Liver (tissue), 3 donors: ENCODE measurements at regions not wholly inside any gene's neighbourhood (a gene's known extent, or its start where the extent isn't known, plus 50 kb on each side); places are given as distances from the start of the nearest gene placed in this dataset.

ENCODE experiments used
- GABPA ChIP-seq, 2 donors: IDR thresholded peaks in 1 of 2; conservative IDR thresholded peaks in 1 of 2; 2 replicates each; pipeline ENCODE4 v1.6.1; 2016; ENCODE audit warnings: antibody characterized with exemption in 2 of 2, mild to moderate bottlenecking in 1 of 2, moderate library complexity in 1 of 2
- YY1 ChIP-seq: IDR thresholded peaks from 2 replicates; pipeline ENCODE4 v1.6.1; 2016; ENCODE audit warnings: antibody characterized with exemption, mild to moderate bottlenecking
- TF ChIP-seq, protein P1 (sequence below): IDR thresholded peaks from 2 replicates; pipeline ENCODE4 v1.6.1; 2016; ENCODE audit warnings: antibody characterized with exemption
- TF ChIP-seq, protein P2 (sequence below): fragments of 150-350 bp; IDR thresholded peaks from 2 replicates; pipeline ENCODE4 v1.5.1; 2017; ENCODE audit warnings: improper control_type of control experiment, low read depth, low read length; ENCODE audit not compliant: missing input control
- TF ChIP-seq, protein P3 (sequence below): IDR thresholded peaks from 2 replicates; pipeline ENCODE4 v1.6.1; 2016; ENCODE audit warnings: antibody characterized with exemption
- donor health status: healthy.
- donor health status: healthy.

DNA sequence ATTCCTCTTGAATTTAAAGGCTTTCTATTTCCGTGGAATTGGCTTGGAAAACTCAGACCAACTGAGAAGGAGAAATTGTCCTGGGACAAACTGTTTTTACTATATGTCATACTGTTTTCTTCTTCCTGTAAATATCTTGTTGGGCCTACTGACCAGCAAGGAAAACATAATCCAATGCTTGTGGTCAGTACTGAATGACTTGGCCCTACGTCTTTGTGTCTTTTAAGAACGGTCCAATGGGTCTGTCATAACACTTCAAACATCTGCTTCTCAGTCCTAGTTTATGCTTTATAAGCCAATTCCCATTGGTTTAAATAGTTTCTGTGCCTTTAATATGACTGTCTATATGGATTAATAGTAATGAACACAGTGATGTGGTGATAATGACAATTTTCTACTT lies 248.5 kb upstream of the DDHD1 start:
- TF ChIP-seq, protein P1, sequence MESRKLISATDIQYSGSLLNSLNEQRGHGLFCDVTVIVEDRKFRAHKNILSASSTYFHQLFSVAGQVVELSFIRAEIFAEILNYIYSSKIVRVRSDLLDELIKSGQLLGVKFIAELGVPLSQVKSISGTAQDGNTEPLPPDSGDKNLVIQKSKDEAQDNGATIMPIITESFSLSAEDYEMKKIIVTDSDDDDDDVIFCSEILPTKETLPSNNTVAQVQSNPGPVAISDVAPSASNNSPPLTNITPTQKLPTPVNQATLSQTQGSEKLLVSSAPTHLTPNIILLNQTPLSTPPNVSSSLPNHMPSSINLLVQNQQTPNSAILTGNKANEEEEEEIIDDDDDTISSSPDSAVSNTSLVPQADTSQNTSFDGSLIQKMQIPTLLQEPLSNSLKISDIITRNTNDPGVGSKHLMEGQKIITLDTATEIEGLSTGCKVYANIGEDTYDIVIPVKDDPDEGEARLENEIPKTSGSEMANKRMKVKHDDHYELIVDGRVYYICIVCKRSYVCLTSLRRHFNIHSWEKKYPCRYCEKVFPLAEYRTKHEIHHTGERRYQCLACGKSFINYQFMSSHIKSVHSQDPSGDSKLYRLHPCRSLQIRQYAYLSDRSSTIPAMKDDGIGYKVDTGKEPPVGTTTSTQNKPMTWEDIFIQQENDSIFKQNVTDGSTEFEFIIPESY = no peak
- no peak for TF ChIP-seq GABPA (IDR thresholded peaks at IDR 0.05 in 1 of 2, conservative IDR thresholded peaks at IDR 0.05 in 1 of 2)
- TF ChIP-seq, protein P2, sequence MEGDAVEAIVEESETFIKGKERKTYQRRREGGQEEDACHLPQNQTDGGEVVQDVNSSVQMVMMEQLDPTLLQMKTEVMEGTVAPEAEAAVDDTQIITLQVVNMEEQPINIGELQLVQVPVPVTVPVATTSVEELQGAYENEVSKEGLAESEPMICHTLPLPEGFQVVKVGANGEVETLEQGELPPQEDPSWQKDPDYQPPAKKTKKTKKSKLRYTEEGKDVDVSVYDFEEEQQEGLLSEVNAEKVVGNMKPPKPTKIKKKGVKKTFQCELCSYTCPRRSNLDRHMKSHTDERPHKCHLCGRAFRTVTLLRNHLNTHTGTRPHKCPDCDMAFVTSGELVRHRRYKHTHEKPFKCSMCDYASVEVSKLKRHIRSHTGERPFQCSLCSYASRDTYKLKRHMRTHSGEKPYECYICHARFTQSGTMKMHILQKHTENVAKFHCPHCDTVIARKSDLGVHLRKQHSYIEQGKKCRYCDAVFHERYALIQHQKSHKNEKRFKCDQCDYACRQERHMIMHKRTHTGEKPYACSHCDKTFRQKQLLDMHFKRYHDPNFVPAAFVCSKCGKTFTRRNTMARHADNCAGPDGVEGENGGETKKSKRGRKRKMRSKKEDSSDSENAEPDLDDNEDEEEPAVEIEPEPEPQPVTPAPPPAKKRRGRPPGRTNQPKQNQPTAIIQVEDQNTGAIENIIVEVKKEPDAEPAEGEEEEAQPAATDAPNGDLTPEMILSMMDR = no peak
- no peak for TF ChIP-seq YY1
- TF ChIP-seq, protein P3, sequence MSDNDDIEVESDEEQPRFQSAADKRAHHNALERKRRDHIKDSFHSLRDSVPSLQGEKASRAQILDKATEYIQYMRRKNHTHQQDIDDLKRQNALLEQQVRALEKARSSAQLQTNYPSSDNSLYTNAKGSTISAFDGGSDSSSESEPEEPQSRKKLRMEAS = no peak
